Nucleus accumbens (tissue), 56 donors: ENCODE measurements at regions not wholly inside any gene's neighbourhood (a gene's known extent, or its start where the extent isn't known, plus 50 kb on each side); places are given as distances from the start of the nearest gene placed in this dataset.
"Not testable (repeated sequence)": the region's sequence is repeated elsewhere in the genome, so short reads cannot be mapped to it uniquely, and the experiment has no call there.

Experiments used
- DNase-seq, 56 donors: peaks; one replicate each; lab custom pipeline; 2025; lab: John Stamatoyannopoulos, UW

GRCh38 chr1:58836408-58836807, 52.6 kb upstream of the JUN start:
- no peak for DNase-seq

DNA sequence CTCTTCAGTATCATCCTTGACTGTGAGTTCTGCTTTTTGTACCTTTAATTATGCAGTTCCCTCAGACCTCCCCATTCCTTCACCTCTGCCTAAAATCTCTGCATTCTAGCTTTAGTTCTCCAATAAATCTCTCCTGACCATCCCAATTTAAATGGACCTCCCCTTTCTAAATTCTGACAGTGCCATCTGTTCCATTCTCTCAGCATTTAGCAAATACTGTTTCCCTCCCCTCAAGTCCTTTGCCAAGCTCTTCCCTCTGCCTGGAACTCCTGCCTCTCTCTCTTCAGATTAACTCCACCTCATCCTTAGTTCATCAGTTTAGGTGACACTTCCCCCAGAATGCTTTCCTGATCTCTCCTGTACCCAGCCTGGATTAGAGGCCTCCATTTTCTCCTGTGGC, 54.0 kb upstream of the JUN start:
- DNase-seq = no peak

DNA sequence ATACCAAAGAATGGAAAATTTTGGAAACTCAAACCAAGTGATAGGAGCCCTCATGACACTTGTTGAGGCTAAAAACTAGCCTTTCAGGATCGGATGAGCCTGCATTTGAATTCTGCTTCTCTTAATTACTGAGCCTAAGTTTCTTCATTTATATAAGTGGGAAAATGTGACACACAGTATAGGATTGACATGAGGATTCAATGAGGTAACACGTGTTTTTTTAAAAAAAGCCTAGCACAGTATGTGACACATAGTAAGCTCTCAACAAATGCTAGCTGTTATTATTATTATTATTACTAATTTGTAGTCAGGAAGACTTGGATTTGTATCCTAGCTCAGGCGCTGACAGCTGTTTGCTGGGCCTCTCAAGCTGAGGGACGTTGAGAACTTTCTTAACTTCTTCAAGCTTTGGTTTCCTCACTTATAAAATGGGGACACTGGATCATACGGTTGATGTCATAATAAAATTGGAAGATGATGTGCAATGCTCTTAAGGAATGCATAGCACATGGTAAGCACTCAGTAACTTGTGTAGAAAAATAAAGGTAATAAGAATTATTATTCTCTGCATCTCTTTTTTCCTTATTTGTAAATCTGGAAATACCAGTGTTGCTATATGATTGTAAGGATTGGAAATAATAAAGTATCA, 55.4 kb upstream of the JUN start:
- DNase-seq = no peak

DNA sequence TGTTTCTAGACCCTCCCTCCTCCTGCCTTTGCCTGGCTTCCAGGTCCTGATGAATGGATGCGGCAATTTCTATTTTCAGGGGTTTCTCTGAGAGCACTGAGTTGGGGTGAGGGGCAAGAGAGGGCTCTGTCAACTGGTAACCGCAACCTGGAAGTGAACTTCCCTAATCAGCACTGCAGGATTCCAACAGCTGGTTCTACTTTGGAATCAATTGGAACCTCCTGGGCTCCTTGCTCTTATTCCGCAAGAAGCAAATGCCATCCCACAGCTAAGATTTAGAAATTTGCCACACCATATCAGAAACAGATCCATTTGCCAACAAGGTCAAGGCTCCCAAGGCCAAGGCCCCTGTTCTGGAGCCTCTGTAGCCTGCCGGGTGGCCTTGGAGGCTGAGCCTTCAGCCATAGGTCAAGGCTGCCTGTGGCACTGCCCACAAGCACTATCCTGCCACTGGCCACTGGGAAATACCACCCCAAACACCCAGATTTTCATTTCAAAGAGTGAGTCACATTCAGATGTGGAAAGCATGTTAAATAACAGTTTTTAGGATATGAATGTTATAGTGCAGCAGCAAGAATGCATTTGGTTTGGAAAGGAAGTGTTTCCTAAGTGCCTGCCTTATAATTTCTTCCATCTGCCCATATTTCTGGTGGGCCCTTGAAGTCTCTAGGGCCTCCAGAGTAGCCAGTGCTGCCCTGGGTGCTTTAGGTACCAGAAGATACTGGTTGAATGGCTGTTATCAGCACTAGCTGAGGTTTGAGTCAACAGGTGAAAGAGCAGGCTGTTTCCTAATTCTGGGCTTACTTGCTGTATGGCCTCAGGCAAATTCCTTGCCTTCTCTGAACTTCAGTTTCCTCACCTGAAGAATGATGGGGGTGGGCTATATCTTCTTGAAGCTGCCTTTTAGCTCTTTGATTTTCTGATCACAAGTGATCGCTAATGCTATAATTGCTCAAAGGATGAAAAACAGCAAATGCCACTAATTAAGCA, 56.3 kb upstream of the JUN start:
- DNase-seq = no peak

GRCh38 chr1:58841455-58841854, 57.6 kb upstream of the JUN start:
- no peak for DNase-seq

DNA sequence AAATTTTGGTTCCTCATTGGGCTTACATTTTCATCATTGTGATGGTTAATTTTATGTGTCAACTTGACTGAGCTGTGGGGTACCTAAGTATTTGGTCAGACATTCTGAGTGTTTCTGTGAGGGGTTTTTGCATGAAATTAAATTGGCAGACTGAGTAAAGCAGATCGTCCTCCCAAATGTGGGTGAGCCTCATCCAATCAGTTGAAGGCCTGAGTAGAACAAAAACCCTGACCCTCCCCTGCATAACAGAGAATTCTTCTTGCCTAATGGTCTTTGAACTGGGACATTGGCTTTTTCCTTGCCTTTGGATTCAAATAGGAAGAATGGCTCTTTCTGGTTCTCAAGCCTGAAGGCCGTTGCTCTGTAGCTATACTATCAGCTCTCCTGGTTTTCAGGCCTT, 59.1 kb upstream of the JUN start:
- no peak for DNase-seq

- DNase-seq = no peak
Observed at GRCh38 chr1:58844176-58844575, 60.3 kb upstream of the JUN start.

- DNase-seq = no peak
Observed at GRCh38 chr1:58845942-58846341, 62.1 kb upstream of the JUN start.

DNA sequence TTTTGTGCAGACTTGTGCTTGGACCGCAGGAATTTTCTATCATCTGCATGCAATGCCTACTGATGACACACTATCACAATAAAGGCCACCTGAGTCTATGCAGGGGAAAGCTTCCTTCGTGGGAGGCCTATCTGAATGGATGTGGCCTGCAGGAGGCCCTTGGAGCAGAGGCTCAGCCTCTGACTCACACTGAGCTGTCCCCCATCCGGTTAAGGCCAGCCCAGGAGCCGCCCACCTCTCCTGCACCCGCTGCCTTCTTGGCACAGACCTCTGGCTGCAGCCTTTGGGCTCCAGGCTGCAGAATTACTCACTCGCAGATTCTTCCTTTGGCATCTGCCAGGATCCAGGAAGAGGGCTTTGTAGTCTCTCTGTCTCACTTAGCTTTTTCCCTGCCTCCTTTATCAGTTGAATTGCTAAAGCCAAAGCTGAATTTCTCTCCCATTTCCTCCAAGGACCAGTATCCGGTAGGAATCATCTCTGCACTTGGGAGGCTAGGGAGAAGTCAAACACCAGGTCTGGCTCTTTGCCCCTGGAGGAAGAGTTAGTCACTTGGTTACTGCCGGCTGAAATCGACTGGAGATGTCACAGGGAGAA, 65.1 kb upstream of the JUN start:
- peak in 6 of 56 donors; percentile 7 to 80 (median 16) for DNase-seq

DNA sequence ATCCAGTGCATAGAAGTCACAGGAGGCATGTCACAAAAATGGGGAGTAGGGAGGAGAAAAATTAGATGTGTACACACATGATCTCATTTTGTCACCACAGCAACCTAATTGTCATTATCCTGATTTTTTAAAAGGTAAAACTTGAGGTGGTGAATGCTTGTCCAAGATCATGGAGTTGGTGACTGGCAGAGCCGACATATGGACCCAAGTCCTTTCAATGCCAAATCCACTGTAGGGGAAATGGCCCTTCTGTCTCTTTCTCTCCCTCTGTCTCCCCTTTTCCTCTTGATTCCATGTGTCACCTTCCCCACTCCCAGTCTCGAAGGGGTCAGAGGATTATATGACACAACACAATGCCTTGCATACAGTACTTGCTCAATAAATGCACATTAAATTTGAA, 65.7 kb upstream of the JUN start:
- DNase-seq = no peak

- DNase-seq = no peak
Observed at GRCh38 chr1:58850636-58851035, 66.8 kb upstream of the JUN start.

GRCh38 chr1:58852731-58853485, 69.1 kb upstream of the JUN start:
- DNase-seq = peak in 4 of 56 donors; percentile 5 to 13 (median 8)

DNA sequence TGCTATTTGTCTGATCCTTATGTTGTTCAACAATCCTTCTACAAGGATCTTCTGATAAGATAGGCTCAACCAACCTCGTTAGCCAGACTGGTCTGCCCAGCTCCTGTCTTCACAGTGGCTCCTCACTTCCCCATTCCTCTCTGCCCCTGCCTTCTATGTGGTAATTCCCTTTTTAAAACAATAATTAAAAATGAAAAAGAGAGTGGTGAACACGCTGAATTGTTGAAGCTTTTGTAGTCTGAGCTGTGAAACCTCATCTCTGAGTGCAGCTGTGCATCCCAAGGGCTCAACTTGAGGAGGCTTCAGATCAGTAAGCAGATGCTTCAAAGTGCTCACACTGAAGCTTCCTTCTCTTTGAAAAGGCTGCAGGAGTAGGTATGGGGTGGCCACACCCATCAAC, 70.7 kb upstream of the JUN start:
- no peak for DNase-seq

GRCh38 chr1:58855274-58856165, 71.7 kb upstream of the JUN start:
- DNase-seq = no peak

- DNase-seq = not testable (repeated sequence)
Observed at GRCh38 chr1:58856281-58856680, 72.4 kb upstream of the JUN start.

- no peak for DNase-seq
Observed at GRCh38 chr1:58857680-58858673, 74.1 kb upstream of the JUN start.

- no peak for DNase-seq
Observed at GRCh38 chr1:58859769-58860485, 76.1 kb upstream of the JUN start.

DNA sequence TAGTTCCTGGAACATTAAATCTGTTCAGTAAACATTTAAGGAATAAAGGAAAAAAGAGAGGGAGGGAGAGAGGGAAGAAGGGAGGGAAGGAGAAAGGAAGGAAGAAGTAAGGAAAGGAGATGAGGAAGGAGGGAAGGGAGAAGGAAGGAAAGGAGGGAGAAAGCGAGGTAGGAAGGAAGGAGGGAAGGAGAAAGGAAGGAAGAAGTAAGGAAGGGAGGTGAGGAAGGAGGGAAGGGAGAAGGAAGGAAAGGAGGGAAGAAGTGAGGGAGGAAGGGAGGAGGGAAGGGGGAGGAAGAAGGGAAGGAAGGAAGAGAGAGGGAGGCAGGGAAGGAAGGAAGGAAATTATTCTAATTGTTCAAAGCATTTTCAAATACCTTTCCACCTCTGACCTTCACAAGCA, 77.2 kb upstream of the JUN start:
- no peak for DNase-seq
